GM12892 (cell line): ENCODE measurements at regions not wholly inside any gene's neighbourhood (a gene's known extent, or its start where the extent isn't known, plus 50 kb on each side); places are given as distances from the start of the nearest gene placed in this dataset.

Experiments used
- POLR2A ChIP-seq: IDR thresholded peaks from 2 replicates; pipeline ENCODE4 v1.6.1; 2011; ENCODE audit warnings: low read depth, low read length, control low read depth
- POLR2AphosphoS5 ChIP-seq: IDR thresholded peaks from 2 replicates; pipeline ENCODE4 v1.6.1; 2011; ENCODE audit warnings: low read depth, low read length, control low read depth

DNA sequence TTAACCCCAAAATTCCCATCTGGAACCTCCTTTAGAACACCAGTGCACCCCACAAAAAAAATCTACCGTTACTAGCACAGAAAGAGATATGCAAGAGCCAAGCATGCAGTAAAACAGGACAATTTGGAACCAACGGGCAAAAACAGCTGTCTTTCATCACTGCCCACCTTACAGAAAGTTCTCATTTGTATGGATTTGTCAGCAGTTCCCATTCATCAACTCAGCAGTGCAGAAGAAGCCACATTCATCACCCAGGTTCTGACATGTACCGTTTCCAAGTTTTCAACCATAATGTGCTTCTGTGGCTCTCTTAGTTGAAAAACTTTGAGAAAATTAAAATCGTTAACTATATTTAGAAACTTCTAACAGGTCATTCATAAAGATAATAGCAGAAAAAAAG, 387.0 kb downstream of the RPS29 start:
- TF ChIP-seq POLR2A (no peak), POLR2AphosphoS5 (no peak)
